ENCODE measurements at regions not wholly inside any gene's neighbourhood (a gene's known extent, or its start where the extent isn't known, plus 50 kb on each side); places are given as distances from the start of the nearest gene placed in this dataset.

- no peak for DNase-seq
Observed at GRCh38 chr4:173917255-173917960, 366.1 kb downstream of the FBXO8 start.

- DNase-seq, result no peak
Observed at GRCh38 chr4:173913496-173913895, 370.0 kb downstream of the FBXO8 start.

GRCh38 chr4:173912384-173912783, 371.1 kb downstream of the FBXO8 start:
- DNase-seq, result no peak

GRCh38 chr4:173910891-173911290, 372.6 kb downstream of the FBXO8 start:
- peak in 1 of 2 donors; percentile 2 for DNase-seq

GRCh38 chr4:173909294-173909693, 374.2 kb downstream of the FBXO8 start:
- no peak for DNase-seq

- DNase-seq, result no peak
Observed at GRCh38 chr4:173899813-173900212, 369.8 kb upstream of the HAND2 start.

- DNase-seq, result no peak
Observed at GRCh38 chr4:173891072-173891471, 361.0 kb upstream of the HAND2 start.

GRCh38 chr4:173883821-173884220, 353.8 kb upstream of the HAND2 start:
- DNase-seq, result no peak

- DNase-seq, result no peak
Observed at GRCh38 chr4:173880897-173881296, 350.9 kb upstream of the HAND2 start.

- DNase-seq, result no peak
Observed at GRCh38 chr4:173879509-173879908, 349.5 kb upstream of the HAND2 start.

- no peak for DNase-seq
Observed at GRCh38 chr4:173878701-173879100, 348.7 kb upstream of the HAND2 start.

GRCh38 chr4:173871643-173872042, 341.6 kb upstream of the HAND2 start:
- no peak for DNase-seq

- no peak for DNase-seq
Observed at GRCh38 chr4:173866322-173867026, 336.4 kb upstream of the HAND2 start.

- DNase-seq, result no peak
Observed at GRCh38 chr4:173862754-173863153, 332.7 kb upstream of the HAND2 start.

GRCh38 chr4:173860094-173860493, 330.1 kb upstream of the HAND2 start:
- no peak for DNase-seq

GRCh38 chr4:173859091-173859713, 329.2 kb upstream of the HAND2 start:
- DNase-seq, result no peak

- DNase-seq, result no peak
Observed at GRCh38 chr4:173858471-173858870, 328.4 kb upstream of the HAND2 start.

GRCh38 chr4:173857828-173858227, 327.8 kb upstream of the HAND2 start:
- DNase-seq, result no peak

- no peak for DNase-seq
Observed at GRCh38 chr4:173855015-173855414, 325.0 kb upstream of the HAND2 start.

GRCh38 chr4:173852775-173853174, 322.7 kb upstream of the HAND2 start:
- DNase-seq, result no peak

- no peak for DNase-seq
Observed at GRCh38 chr4:173845580-173845979, 315.6 kb upstream of the HAND2 start.

GRCh38 chr4:173839865-173840264, 309.8 kb upstream of the HAND2 start:
- DNase-seq, result no peak

GRCh38 chr4:173837517-173837916, 307.5 kb upstream of the HAND2 start:
- DNase-seq, result no peak

- DNase-seq, result no peak
Observed at GRCh38 chr4:173835903-173836302, 305.9 kb upstream of the HAND2 start.

All from CD4-positive, alpha-beta T cell treated with Interferon alpha-2 for 1 hour (primary cell).